Endothelial cell of umbilical vein (primary cell): ENCODE measurements at regions not wholly inside any gene's neighbourhood (a gene's known extent, or its start where the extent isn't known, plus 50 kb on each side); places are given as distances from the start of the nearest gene placed in this dataset.

Experiments
- BruUV-seq: library from RNA; stranded (reverse); fragments of 400-500 nt; replicated peaks from 2 replicates; lab custom pipeline; 2021; lab: Mats Ljungman, UMichigan
- CTCF ChIA-PET: fragments of 300-600, 350-600 bp; sonication (Branson Sonifier 250); formaldehyde crosslinking; loops from one replicate; lab custom pipeline; 2021; ENCODE audit warnings: antibody characterized with exemption, inconsistent platforms; lab: Charles Lee
- POLR2A ChIA-PET: fragments of 300-600, 350-600 bp; sonication (Branson Sonifier 250); formaldehyde crosslinking; loops from one replicate; lab custom pipeline; 2021; ENCODE audit warnings: antibody characterized with exemption, inconsistent platforms; lab: Charles Lee
- DNase-seq: peaks from one replicate; pipeline ENCODE4 v3.0.0-alpha.2; 2011; ENCODE audit warnings: low read depth, low spot score
- FAIRE-seq: peaks from 2 replicates; lab custom pipeline; 2011; peaks lifted over from hg19 to GRCh38; lab: Jason Lieb, UNC
- H2AFZ ChIP-seq: 2 replicates; pipeline ENCODE4 v1.6.0; 2012; ENCODE audit warnings: low read depth, low read length, control low read depth, inconsistent platforms
- H3K27ac ChIP-seq: 2 replicates; pipeline ENCODE4 v1.5.1; 2011; ENCODE audit warnings: low read depth, mild to moderate bottlenecking, control low read depth, low read length, moderate library complexity; ENCODE audit not compliant: insufficient read depth
- H3K27me3 ChIP-seq, 2 experiments: 2 replicates each; pipeline versions ENCODE4 v1.6.0 to v1.6.1; 2011; ENCODE audit warnings: low read length in 2 of 2, mixed read lengths in 1 of 2; ENCODE audit not compliant: control insufficient read depth in 2 of 2, insufficient read depth in 2 of 2
- H3K36me3 ChIP-seq, 2 experiments: 2 replicates in 1 of 2; 3 replicates in 1 of 2; pipeline ENCODE4 v1.5.1; 2011; ENCODE audit warnings: low read length in 2 of 2, mild to moderate bottlenecking in 1 of 2, moderate library complexity in 1 of 2; ENCODE audit not compliant: control insufficient read depth in 2 of 2, insufficient read depth in 2 of 2; ENCODE audit errors: extremely low read depth in 1 of 2
- H3K4me1 ChIP-seq: 3 replicates; pipeline ENCODE4 v1.5.1; 2011; ENCODE audit warnings: mild to moderate bottlenecking, low read length; ENCODE audit not compliant: control insufficient read depth, insufficient read depth; ENCODE audit errors: extremely low read depth
- H3K4me2 ChIP-seq: 2 replicates; pipeline ENCODE4 v1.6.1; 2011; ENCODE audit warnings: low read length, control low read depth, mixed read lengths; ENCODE audit not compliant: insufficient read depth
- H3K4me3 ChIP-seq, 3 experiments: fragments of 200-600 bp in 1 of 3; sonication (generic), shearing (Covaris generic) in 1 of 3; replicated peaks in 1 of 3; 2 replicates each; pipeline ENCODE4 v1.5.1; 2011 to 2016; ENCODE audit warnings: control low read depth in 3 of 3, low read length in 3 of 3, mild to moderate bottlenecking in 2 of 3, inconsistent platforms in 1 of 3, low read depth in 1 of 3, moderate library complexity in 1 of 3; ENCODE audit not compliant: insufficient read depth in 1 of 3
- H3K79me2 ChIP-seq: 2 replicates; pipeline ENCODE4 v1.6.0; 2012; ENCODE audit warnings: low read length, inconsistent platforms; ENCODE audit not compliant: control insufficient read depth, insufficient read depth
- H3K9ac ChIP-seq: replicated peaks from 2 replicates; pipeline ENCODE3; 2011; ENCODE audit warnings: low read length, control low read depth; ENCODE audit not compliant: insufficient read depth; ENCODE audit errors: extremely low read depth
- H3K9me1 ChIP-seq: replicated peaks from 3 replicates; pipeline ENCODE4 v1.6.0; 2011; ENCODE audit warnings: mild to moderate bottlenecking, low read length; ENCODE audit not compliant: control insufficient read depth, insufficient read depth; ENCODE audit errors: extremely low read depth
- H3K9me3 ChIP-seq: replicated peaks from 2 replicates; pipeline ENCODE4 v1.5.1; 2012; ENCODE audit warnings: low read length, inconsistent platforms; ENCODE audit not compliant: control insufficient read depth, insufficient read depth
- H4K20me1 ChIP-seq: replicated peaks from 2 replicates; pipeline ENCODE3; 2011; ENCODE audit warnings: mild to moderate bottlenecking, low read length; ENCODE audit not compliant: control insufficient read depth, insufficient read depth; ENCODE audit errors: extremely low read depth
- CTCF ChIP-seq, 2 donors: IDR thresholded peaks; 1 replicate in 1 of 2; 2 replicates in 1 of 2; pipeline ENCODE4 v1.5.1; 2011; ENCODE audit warnings: low read length in 2 of 2, mild to moderate bottlenecking in 2 of 2, moderate library complexity in 2 of 2, control low read depth in 1 of 2, inconsistent platforms in 1 of 2, low read depth in 1 of 2; ENCODE audit not compliant: insufficient read depth in 1 of 2; ENCODE audit errors: extremely low read depth in 1 of 2
- EZH2 ChIP-seq: IDR thresholded peaks from 2 replicates; pipeline ENCODE4 v1.6.1; 2012; ENCODE audit warnings: borderline replicate concordance, low read depth, mild to moderate bottlenecking, moderate library complexity, low read length, inconsistent platforms; ENCODE audit not compliant: severe bottlenecking
- FOS ChIP-seq: IDR thresholded peaks from 2 replicates; pipeline ENCODE4 v1.6.1; 2011; ENCODE audit warnings: mild to moderate bottlenecking, low read length, moderate library complexity, borderline replicate concordance; ENCODE audit not compliant: insufficient read depth
- GATA2 ChIP-seq: IDR thresholded peaks from 2 replicates; pipeline ENCODE4 v1.7.0; 2011; ENCODE audit warnings: low read depth, mild to moderate bottlenecking, moderate library complexity, mixed read lengths, low read length; ENCODE audit not compliant: insufficient read length, insufficient read depth
- JUN ChIP-seq: IDR thresholded peaks from 2 replicates; pipeline ENCODE4 v1.6.1; 2011; ENCODE audit warnings: borderline replicate concordance, low read depth; ENCODE audit not compliant: insufficient read length, insufficient read depth
- MAX ChIP-seq: IDR thresholded peaks from 2 replicates; pipeline ENCODE4 v1.6.1; 2011; ENCODE audit not compliant: insufficient read depth, insufficient read length
- MYC ChIP-seq: IDR thresholded peaks from one replicate; pipeline ENCODE4 v1.6.1; 2011; ENCODE audit warnings: mild to moderate bottlenecking, low read depth, low read length
- POLR2A ChIP-seq: IDR thresholded peaks from 2 replicates; pipeline ENCODE4 v1.6.1; 2012; ENCODE audit warnings: low read depth, mild to moderate bottlenecking, control low read depth, low read length
- POLR2AphosphoS5 ChIP-seq: IDR thresholded peaks from 2 replicates; pipeline ENCODE4 v1.6.1; 2012; ENCODE audit warnings: low read depth, mild to moderate bottlenecking, control low read depth, low read length, moderate library complexity; ENCODE audit not compliant: insufficient read depth
- dilution Hi-C: fragments of 300-500 bp; cut with MboI; formaldehyde crosslinking; loops from one replicate; pipeline ENCODE4 v1.15.0; 2019; ENCODE audit warnings: low sequenced_read_pairs; ENCODE audit not compliant: extremely low pct_ligation_motif_present
- intact Hi-C: fragments of 100-400 bp; cut with micrococcal nuclease; formaldehyde crosslinking; loops from one replicate; pipeline ENCODE4 v1.10.0; 2022

GRCh38 chr1:30186586-30186985 lies 536.8 kb downstream of the MATN1 start:
- Histone ChIP-seq H2AFZ (no peak overlapping the region), H3K9me3 (no peaks in the 10 kb centered on the region), H3K36me3 (no peaks in the 10 kb centered on the region), H3K27me3 (no peaks in the 10 kb centered on the region), H3K9ac (no peak overlapping the region), H3K9me1 (no peaks in the 10 kb centered on the region), H3K4me3 (no peak overlapping the region), H3K4me2 (no peak overlapping the region), H3K27ac (no peak overlapping the region), H3K4me1 (no peaks in the 10 kb centered on the region), H4K20me1 (no peaks in the 10 kb centered on the region), H3K79me2 (no peaks in the 10 kb centered on the region)
- ChIA-PET CTCF (no interaction called here), POLR2A (no interaction called here)
- DNase-seq (no peak), FAIRE-seq (no peak)
- intact Hi-C loops: no loop called here
- TF ChIP-seq POLR2A (no peak), EZH2 (no peak)
- BruUV-seq: no TSS peak
- dilution Hi-C loops: no loop called here

- FAIRE-seq: no peak
These were observed 537.6 kb downstream of the MATN1 start for GRCh38 chr1:30185809-30186208.

More at GRCh38 chr1:30185809-30186208, 537.6 kb downstream of the MATN1 start:
- H3K27ac ChIP-seq: no peak overlapping the region
- no peaks in the 10 kb centered on the region for H3K9me1 ChIP-seq
- no peaks in the 10 kb centered on the region for H3K9me3 ChIP-seq
- no TSS peak for BruUV-seq
- ChIA-PET CTCF (no interaction called here), POLR2A (no interaction called here)
- no peaks in the 10 kb centered on the region for H3K4me1 ChIP-seq
- no peak overlapping the region for H3K4me2 ChIP-seq
- H3K4me3 ChIP-seq: no peak overlapping the region
- dilution Hi-C loops: no loop called here
- H3K9ac ChIP-seq: no peak overlapping the region
- intact Hi-C loops: no loop called here
- H3K27me3 ChIP-seq: no peaks in the 10 kb centered on the region
- H3K36me3 ChIP-seq: no peaks in the 10 kb centered on the region
- DNase-seq: no peak
- no peaks in the 10 kb centered on the region for H4K20me1 ChIP-seq
- no peak overlapping the region for H2AFZ ChIP-seq
- no peak for TF ChIP-seq FOS
- TF ChIP-seq CTCF (IDR thresholded peaks at IDR 0.05; ENCODE audit: extremely low read depth in 1 of 2, insufficient read depth in 1 of 2, low read depth in 1 of 2, low read length in 2 of 2): no peak
- no peak for TF ChIP-seq MYC
- TF ChIP-seq JUN: no peak
- TF ChIP-seq GATA2: no peak
- no peak for TF ChIP-seq MAX
- TF ChIP-seq EZH2: no peak
- no peak for TF ChIP-seq POLR2AphosphoS5
- no peak for TF ChIP-seq POLR2A
- H3K79me2 ChIP-seq: no peaks in the 10 kb centered on the region
